ENCODE measurements at regions not wholly inside any gene's neighbourhood (a gene's known extent, or its start where the extent isn't known, plus 50 kb on each side); places are given as distances from the start of the nearest gene placed in this dataset.
"Not testable (repeated sequence)": the region's sequence is repeated elsewhere in the genome, so short reads cannot be mapped to it uniquely, and the experiment has no call there.

DNA sequence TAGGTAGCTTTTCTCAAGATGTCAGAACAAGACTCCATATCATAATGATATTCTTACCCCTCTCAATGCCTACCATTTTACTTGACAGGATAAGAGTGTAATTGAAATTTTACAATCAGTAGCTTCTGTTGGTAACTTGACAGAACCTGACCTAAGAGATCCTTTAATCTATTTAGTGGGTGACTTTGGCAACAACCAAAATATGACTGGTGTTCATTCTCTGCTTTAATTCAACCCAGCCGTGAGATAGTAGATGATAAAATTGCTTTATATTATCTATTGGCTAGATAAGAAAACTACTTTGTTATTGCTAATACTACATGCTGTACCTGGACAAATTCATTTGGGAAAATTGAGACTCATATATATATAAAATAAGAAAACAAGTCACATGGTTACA, 770.2 kb upstream of the NXPH2 start:
- H3K4me2 ChIP-seq (ENCODE audit: low read length) = no peak overlapping the region
- no peak overlapping the region for H3K4me3 ChIP-seq (ENCODE audit: low read depth, low read length, poor library complexity, severe bottlenecking)
- no peaks in the 10 kb centered on the region for H4K20me1 ChIP-seq (ENCODE audit: insufficient read depth, low read length)
- TF ChIP-seq, protein P1, sequence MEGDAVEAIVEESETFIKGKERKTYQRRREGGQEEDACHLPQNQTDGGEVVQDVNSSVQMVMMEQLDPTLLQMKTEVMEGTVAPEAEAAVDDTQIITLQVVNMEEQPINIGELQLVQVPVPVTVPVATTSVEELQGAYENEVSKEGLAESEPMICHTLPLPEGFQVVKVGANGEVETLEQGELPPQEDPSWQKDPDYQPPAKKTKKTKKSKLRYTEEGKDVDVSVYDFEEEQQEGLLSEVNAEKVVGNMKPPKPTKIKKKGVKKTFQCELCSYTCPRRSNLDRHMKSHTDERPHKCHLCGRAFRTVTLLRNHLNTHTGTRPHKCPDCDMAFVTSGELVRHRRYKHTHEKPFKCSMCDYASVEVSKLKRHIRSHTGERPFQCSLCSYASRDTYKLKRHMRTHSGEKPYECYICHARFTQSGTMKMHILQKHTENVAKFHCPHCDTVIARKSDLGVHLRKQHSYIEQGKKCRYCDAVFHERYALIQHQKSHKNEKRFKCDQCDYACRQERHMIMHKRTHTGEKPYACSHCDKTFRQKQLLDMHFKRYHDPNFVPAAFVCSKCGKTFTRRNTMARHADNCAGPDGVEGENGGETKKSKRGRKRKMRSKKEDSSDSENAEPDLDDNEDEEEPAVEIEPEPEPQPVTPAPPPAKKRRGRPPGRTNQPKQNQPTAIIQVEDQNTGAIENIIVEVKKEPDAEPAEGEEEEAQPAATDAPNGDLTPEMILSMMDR (IDR thresholded peaks at IDR 0.05; ENCODE audit: low read length) = no peak
- no peak for TF ChIP-seq EZH2 (IDR thresholded peaks at IDR 0.05; ENCODE audit: borderline replicate concordance, low read length)
- no peak overlapping the region for H3K9ac ChIP-seq (ENCODE audit: low read length)
- no peak overlapping the region for H3K27ac ChIP-seq (ENCODE audit: low read depth, low read length, poor library complexity, severe bottlenecking)
- H3K36me3 ChIP-seq (ENCODE audit: insufficient read depth, low read length) = no peaks in the 10 kb centered on the region
- no peak overlapping the region for H2AFZ ChIP-seq (ENCODE audit: low read length)
- no peaks in the 10 kb centered on the region for H3K79me2 ChIP-seq (ENCODE audit: insufficient read depth, low read length)
- no peaks in the 10 kb centered on the region for H3K9me2 ChIP-seq (ENCODE audit: low read depth, low read length)
- H3K9me3 ChIP-seq (ENCODE audit: low read length) = no peaks in the 10 kb centered on the region
- no peaks in the 10 kb centered on the region for H3K27me3 ChIP-seq (ENCODE audit: insufficient read depth, low read length)
- no peaks in the 10 kb centered on the region for H3K4me1 ChIP-seq (ENCODE audit: insufficient read depth, low read length, severe bottlenecking)
- H3F3A ChIP-seq (ENCODE audit: insufficient read depth, low read length) = no peaks in the 10 kb centered on the region

DNA sequence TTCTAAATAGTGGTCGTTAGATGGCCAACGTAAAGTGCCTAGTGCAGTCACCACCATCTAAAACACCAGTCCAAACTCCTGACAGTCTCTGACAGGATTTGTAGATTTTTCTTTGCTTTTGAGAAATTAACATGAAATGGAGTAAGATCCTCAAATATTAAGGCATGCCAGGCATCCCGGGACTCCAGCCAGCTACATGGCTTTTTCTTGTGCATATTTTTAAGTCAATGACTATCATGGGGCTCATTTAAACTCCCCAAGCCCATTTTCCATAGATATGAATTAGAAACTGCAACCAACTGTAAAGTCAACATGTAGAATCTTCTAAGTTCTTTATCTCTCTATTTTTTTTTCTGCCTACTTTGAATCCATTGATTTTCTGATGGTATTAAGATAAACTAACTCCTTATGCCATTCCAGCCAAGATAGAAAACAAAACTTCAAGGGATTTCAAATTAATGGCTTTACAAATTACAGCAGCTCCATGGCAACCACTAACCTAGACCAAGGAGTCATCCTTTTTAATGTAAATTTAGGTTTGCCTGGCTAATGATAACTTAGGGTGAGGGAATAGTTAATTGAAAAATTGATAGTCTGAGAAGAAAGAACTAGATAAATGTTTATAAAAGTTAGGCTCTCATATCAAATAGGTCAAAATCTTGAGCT, 764.1 kb upstream of the NXPH2 start:
- Histone ChIP-seq H3K4me2 (ENCODE audit: low read length) (no peak overlapping the region), H3K9me3 (ENCODE audit: low read length) (no peaks in the 10 kb centered on the region), H3K9ac (ENCODE audit: low read length) (no peak overlapping the region), H3K9me2 (ENCODE audit: low read depth, low read length) (no peaks in the 10 kb centered on the region), H3K79me2 (ENCODE audit: insufficient read depth, low read length) (no peaks in the 10 kb centered on the region), H3K27ac (ENCODE audit: low read depth, low read length, poor library complexity, severe bottlenecking) (no peak overlapping the region), H3K27me3 (ENCODE audit: insufficient read depth, low read length) (no peaks in the 10 kb centered on the region), H4K20me1 (ENCODE audit: insufficient read depth, low read length) (no peaks in the 10 kb centered on the region), H2AFZ (ENCODE audit: low read length) (no peak overlapping the region), H3F3A (ENCODE audit: insufficient read depth, low read length) (no peaks in the 10 kb centered on the region), H3K4me1 (ENCODE audit: insufficient read depth, low read length, severe bottlenecking) (no peaks in the 10 kb centered on the region), H3K36me3 (ENCODE audit: insufficient read depth, low read length) (no peaks in the 10 kb centered on the region), H3K4me3 (ENCODE audit: low read depth, low read length, poor library complexity, severe bottlenecking) (no peak overlapping the region)
- TF ChIP-seq EZH2 (IDR thresholded peaks at IDR 0.05; ENCODE audit: borderline replicate concordance, low read length) = no peak
- TF ChIP-seq, protein P1 (IDR thresholded peaks at IDR 0.05; ENCODE audit: low read length) = no peak

DNA sequence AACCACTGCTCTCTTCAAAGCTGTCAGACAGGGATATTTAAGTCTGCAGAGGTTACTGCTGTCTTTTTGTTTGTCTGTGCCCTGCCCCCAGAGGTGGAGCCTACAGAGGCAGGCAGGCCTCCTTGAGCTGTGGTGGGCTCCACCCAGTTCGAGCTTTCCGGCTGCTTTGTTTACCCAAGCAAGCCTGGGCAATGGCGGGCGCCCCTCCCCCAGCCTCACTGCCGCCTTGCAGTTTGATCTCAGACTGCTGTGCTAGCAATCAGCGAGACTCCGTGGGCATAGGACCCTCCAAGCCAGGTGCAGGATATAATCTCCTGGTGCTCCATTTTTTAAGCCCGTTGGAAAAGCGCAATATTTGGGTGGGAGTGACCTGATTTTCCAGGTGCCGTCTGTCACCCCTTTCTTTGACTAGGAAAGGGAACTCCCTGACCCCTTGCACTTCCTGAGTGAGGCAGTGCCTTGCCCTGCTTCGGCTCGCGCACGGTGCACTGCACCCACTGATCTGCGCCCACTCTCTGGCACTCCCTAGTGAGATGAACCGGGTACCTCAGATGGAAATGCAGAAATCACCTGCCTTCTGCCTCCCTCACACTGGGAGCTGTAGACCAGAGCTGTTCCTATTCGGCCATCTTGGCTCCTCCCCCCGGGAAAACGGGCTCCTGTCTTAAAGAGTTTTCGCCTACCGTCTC, 758.3 kb upstream of the NXPH2 start:
- H3K4me3 ChIP-seq (ENCODE audit: low read depth, low read length, poor library complexity, severe bottlenecking); H3K9me3 ChIP-seq (ENCODE audit: low read length); H3K4me2 ChIP-seq (ENCODE audit: low read length); H4K20me1 ChIP-seq (ENCODE audit: insufficient read depth, low read length); H3K27ac ChIP-seq (ENCODE audit: low read depth, low read length, poor library complexity, severe bottlenecking); H3K27me3 ChIP-seq (ENCODE audit: insufficient read depth, low read length); H3K36me3 ChIP-seq (ENCODE audit: insufficient read depth, low read length); H3K9ac ChIP-seq (ENCODE audit: low read length); H3K9me2 ChIP-seq (ENCODE audit: low read depth, low read length); H3K4me1 ChIP-seq (ENCODE audit: insufficient read depth, low read length, severe bottlenecking); H3K79me2 ChIP-seq (ENCODE audit: insufficient read depth, low read length); H3F3A ChIP-seq (ENCODE audit: insufficient read depth, low read length); H2AFZ ChIP-seq (ENCODE audit: low read length): not testable (repeated sequence)

DNA sequence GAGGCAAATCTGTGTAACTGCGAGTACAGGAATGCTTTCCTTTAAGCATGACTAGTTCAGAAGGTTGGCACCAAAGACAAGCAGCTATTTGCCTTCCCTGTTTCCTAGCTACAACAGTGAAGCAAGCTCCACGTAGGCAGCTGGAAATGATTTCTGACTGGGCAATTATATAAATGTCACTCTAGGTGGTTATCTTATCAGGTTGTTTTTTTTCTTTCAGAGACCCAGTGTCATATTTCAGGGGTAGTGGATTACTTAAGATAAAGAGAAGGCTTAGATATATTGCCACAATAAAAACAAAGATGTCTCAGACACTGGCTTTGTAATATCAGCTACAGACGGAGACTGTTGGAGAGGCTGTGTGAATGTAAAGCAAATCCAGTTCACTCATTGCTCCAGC, 748.9 kb upstream of the NXPH2 start:
- Histone ChIP-seq H3K4me3 (ENCODE audit: low read depth, low read length, poor library complexity, severe bottlenecking) (no peak overlapping the region), H3K9me2 (ENCODE audit: low read depth, low read length) (no peaks in the 10 kb centered on the region), H3K27me3 (ENCODE audit: insufficient read depth, low read length) (no peaks in the 10 kb centered on the region), H3K27ac (ENCODE audit: low read depth, low read length, poor library complexity, severe bottlenecking) (no peak overlapping the region), H3K9ac (ENCODE audit: low read length) (no peak overlapping the region), H3K79me2 (ENCODE audit: insufficient read depth, low read length) (no peaks in the 10 kb centered on the region), H3K9me3 (ENCODE audit: low read length) (no peaks in the 10 kb centered on the region), H3K36me3 (ENCODE audit: insufficient read depth, low read length) (no peaks in the 10 kb centered on the region), H3K4me1 (ENCODE audit: insufficient read depth, low read length, severe bottlenecking) (no peaks in the 10 kb centered on the region), H3K4me2 (ENCODE audit: low read length) (no peak overlapping the region), H3F3A (ENCODE audit: insufficient read depth, low read length) (no peaks in the 10 kb centered on the region), H2AFZ (ENCODE audit: low read length) (no peak overlapping the region), H4K20me1 (ENCODE audit: insufficient read depth, low read length) (no peaks in the 10 kb centered on the region)
- TF ChIP-seq EZH2 (IDR thresholded peaks at IDR 0.05; ENCODE audit: borderline replicate concordance, low read length) = no peak
- TF ChIP-seq, protein P1 (IDR thresholded peaks at IDR 0.05; ENCODE audit: low read length) = no peak

Measured in OCI-LY1 (cell line).